NB4 (cell line): ENCODE measurements at regions not wholly inside any gene's neighbourhood (a gene's known extent, or its start where the extent isn't known, plus 50 kb on each side); places are given as distances from the start of the nearest gene placed in this dataset.

Source experiments
- DNase-seq: peaks from one replicate; pipeline ENCODE4 v3.0.0; 2010; ENCODE audit warnings: low read depth
- H3K4me3 ChIP-seq: one replicate; pipeline ENCODE4 v1.5.1; 2011; ENCODE audit warnings: mild to moderate bottlenecking, low read depth, low read length, moderate library complexity
- MYC ChIP-seq: IDR thresholded peaks from 2 replicates; pipeline ENCODE4 v1.6.1; 2011; ENCODE audit warnings: low read depth, low read length
- POLR2A ChIP-seq: IDR thresholded peaks from 2 replicates; pipeline ENCODE4 v1.6.1; 2011; ENCODE audit warnings: mild to moderate bottlenecking; ENCODE audit not compliant: insufficient read length; ENCODE audit errors: extremely low read depth
- TF ChIP-seq, protein P1 (sequence below): IDR thresholded peaks from one replicate; pipeline ENCODE4 v1.5.1; 2012; ENCODE audit warnings: low read depth, low read length
- TF ChIP-seq, protein P2 (sequence below): IDR thresholded peaks from 2 replicates; pipeline ENCODE4 v1.6.1; 2011; ENCODE audit warnings: low read depth, low read length

DNA sequence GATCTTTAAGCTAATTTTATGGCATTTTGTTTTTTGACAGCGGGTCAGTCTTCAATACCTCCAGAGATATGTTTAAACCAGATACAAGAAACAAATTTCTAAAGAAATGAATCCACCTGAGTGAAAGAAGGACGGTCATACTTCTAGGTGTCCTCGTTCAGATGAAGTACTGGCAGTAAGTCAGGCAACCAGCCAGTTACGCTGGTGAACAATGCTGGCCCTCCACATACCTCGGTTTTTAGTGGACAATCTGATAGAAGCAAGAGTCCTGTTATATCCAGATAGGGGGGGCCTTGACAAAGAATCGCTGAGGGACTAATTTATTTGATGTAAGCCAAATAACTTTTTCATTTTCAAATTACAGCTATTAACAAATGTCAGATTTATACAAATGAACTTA is 266.4 kb upstream of the KLF14 start:
- H3K4me3 ChIP-seq, result no peak overlapping the region
- TF ChIP-seq MYC (no peak), POLR2A (no peak)
- TF ChIP-seq, protein P1, sequence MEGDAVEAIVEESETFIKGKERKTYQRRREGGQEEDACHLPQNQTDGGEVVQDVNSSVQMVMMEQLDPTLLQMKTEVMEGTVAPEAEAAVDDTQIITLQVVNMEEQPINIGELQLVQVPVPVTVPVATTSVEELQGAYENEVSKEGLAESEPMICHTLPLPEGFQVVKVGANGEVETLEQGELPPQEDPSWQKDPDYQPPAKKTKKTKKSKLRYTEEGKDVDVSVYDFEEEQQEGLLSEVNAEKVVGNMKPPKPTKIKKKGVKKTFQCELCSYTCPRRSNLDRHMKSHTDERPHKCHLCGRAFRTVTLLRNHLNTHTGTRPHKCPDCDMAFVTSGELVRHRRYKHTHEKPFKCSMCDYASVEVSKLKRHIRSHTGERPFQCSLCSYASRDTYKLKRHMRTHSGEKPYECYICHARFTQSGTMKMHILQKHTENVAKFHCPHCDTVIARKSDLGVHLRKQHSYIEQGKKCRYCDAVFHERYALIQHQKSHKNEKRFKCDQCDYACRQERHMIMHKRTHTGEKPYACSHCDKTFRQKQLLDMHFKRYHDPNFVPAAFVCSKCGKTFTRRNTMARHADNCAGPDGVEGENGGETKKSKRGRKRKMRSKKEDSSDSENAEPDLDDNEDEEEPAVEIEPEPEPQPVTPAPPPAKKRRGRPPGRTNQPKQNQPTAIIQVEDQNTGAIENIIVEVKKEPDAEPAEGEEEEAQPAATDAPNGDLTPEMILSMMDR, result no peak
- TF ChIP-seq, protein P2, sequence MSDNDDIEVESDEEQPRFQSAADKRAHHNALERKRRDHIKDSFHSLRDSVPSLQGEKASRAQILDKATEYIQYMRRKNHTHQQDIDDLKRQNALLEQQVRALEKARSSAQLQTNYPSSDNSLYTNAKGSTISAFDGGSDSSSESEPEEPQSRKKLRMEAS, result no peak

DNA sequence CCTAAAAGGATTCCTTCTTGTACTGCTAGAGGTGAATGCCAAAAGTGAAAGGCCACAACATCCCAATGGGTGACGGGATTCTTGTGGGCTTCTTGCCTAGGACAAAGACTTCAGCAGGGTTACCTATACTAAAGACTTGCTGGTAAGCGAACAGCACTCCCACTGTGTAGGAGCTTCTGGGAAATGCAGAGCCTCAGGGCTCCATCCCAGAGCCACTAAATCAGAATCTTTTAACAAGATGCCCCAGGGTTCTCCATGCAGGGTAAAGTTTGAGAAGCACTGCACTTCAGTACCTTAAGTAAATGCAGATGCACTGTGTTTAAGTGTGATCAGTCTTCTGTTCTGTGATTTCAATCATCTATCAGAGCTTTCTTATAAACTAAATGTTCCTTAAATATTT is 266.9 kb upstream of the KLF14 start:
- H3K4me3 ChIP-seq, result no peak overlapping the region
- no peak for DNase-seq
- TF ChIP-seq POLR2A (no peak), MYC (no peak)
- TF ChIP-seq, protein P1, result no peak
- TF ChIP-seq, protein P2, result no peak

More for the DNA sequence above, 266.4 kb upstream of the KLF14 start:
- DNase-seq, result no peak

DNA sequence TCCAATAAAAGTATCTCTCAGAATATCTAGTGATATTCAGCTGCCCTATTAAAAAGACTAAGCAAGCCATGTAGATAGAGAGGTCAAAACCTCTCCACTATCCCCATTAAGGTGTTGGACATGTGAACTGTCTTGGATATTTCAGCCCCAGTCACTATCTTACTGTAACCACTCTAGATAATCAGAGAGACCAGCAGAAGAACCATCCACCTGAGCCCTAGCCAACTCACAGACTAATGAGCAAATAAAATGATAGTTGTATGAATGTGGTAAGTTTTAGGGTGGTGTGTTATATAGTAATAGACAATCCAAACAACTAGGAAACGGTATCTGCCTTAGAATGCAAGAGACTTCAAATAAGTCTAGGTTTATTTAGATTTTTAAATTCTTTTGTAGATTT is 268.6 kb upstream of the KLF14 start:
- DNase-seq, result no peak
- TF ChIP-seq MYC (no peak), POLR2A (no peak)
- TF ChIP-seq, protein P1, result no peak
- TF ChIP-seq, protein P2, result no peak
- H3K4me3 ChIP-seq, result no peak overlapping the region

DNA sequence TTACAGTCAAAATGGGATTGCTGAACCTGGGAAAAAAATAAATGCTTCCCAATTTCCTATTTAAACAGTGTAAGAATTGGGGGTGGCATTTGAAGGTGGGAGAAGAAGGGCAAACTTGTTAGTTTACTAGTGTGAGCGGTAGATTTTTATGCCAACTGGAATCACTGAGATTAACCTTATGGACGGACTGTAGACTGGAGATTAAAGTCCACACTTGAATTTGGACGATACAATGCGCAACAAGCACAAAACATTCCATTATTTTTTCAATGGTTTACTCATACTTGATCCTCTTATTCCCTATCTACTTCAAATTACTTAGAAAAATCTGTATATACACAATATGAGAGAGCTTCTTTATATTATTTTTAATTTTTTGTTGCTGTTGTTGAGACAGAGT is 269.6 kb upstream of the KLF14 start:
- H3K4me3 ChIP-seq, result no peak overlapping the region
- no peak for DNase-seq
- no peak for TF ChIP-seq MYC
- TF ChIP-seq, protein P1, result no peak
- TF ChIP-seq, protein P2, result no peak
- TF ChIP-seq POLR2A, result no peak

DNA sequence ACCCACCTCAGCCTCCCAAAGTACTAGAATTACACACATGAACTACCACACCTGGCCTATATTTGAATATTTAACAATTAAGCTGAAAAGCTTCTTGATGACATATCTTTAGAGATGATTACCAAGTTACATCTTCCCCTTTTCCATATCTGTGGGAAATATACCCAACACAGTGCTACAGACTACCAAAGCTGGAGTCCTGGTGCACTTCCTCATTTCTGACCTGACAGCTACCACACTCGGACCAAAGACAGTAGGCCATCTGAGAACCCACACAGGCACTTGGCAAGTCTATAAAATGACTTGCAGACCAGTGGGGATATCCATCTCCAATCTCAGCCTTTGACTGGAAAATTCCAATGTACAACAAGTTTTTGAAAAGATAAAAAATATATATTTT is 270.4 kb upstream of the KLF14 start:
- TF ChIP-seq, protein P2, result no peak
- TF ChIP-seq POLR2A, result no peak
- peak; percentile 78 for DNase-seq
- no peak overlapping the region for H3K4me3 ChIP-seq

DNA sequence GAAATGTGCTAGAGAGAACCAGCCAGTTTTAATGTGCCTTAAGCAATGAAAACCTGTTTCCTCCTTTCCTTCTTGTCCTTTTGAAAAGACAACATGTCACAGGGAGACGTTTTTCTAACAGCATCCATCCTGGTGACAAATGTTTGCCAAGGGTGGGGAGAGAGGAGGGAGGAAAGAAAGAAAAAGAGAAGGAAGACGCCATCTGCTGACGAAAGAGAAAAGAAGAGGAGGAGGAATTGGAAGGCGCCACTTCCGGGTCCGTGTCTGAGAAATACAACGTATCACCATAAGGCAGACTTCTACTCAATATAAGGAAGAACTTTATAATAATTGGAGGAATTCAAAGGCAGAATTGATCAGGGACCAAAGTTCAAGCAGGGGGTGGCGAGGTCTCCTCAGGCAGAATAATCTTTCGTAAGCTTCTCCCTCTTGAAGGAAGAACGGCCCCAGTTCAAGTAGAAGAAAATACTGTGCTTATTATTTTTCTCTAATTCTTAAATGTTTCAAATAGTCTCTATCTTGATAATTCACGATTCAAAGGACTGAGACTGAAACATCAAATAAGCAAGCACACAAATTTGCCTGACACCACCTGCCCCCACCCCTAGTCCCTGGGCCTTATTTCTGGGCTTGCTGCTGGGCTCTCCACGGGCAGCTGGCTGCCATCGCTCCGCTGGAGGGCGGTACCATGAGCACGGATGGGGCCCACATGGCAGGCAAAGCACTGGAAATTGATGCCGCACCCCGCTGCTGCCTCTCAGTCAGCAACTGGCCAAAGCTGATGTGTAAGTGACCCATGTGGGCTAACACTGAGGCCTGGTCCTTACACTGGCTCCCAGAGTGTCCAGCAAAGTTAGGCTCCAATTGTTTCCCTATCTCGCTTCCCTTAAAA is 273.7 kb upstream of the KLF14 start:
- no peak overlapping the region for H3K4me3 ChIP-seq
- peak; percentile 76 for DNase-seq
- TF ChIP-seq, protein P1, result peak; percentile 52
- TF ChIP-seq, protein P2, result no peak
- TF ChIP-seq POLR2A (no peak), MYC (0 out of 2 replicates have a peak, but pooled peaks have one; percentile 16)
